ENCODE measurements at regions not wholly inside any gene's neighbourhood (a gene's known extent, or its start where the extent isn't known, plus 50 kb on each side); places are given as distances from the start of the nearest gene placed in this dataset.

- TF ChIP-seq, protein P1, sequence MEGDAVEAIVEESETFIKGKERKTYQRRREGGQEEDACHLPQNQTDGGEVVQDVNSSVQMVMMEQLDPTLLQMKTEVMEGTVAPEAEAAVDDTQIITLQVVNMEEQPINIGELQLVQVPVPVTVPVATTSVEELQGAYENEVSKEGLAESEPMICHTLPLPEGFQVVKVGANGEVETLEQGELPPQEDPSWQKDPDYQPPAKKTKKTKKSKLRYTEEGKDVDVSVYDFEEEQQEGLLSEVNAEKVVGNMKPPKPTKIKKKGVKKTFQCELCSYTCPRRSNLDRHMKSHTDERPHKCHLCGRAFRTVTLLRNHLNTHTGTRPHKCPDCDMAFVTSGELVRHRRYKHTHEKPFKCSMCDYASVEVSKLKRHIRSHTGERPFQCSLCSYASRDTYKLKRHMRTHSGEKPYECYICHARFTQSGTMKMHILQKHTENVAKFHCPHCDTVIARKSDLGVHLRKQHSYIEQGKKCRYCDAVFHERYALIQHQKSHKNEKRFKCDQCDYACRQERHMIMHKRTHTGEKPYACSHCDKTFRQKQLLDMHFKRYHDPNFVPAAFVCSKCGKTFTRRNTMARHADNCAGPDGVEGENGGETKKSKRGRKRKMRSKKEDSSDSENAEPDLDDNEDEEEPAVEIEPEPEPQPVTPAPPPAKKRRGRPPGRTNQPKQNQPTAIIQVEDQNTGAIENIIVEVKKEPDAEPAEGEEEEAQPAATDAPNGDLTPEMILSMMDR (IDR thresholded peaks at IDR 0.05), result no peak
- TF ChIP-seq POLR2A (IDR thresholded peaks at IDR 0.05), result no peak
Observed at GRCh38 chr12:105744371-105745058, 394.2 kb downstream of the NUAK1 start.
